SK-N-SH treated with all-trans-retinoic acid at 6 μM for 48 hours (cell line): ENCODE measurements at regions not wholly inside any gene's neighbourhood (a gene's known extent, or its start where the extent isn't known, plus 50 kb on each side); places are given as distances from the start of the nearest gene placed in this dataset.

Experiments used
- GLIS3 ChIP-seq: fragments of 250-450 bp; sonication (Bioruptor Pico); IDR thresholded peaks from 2 replicates; pipeline ENCODE4 v1.5.0; 2020; ENCODE audit warnings: mild to moderate bottlenecking, moderate library complexity
- RARB ChIP-seq: fragments of 250-450 bp; sonication (Bioruptor Pico); IDR thresholded peaks from 2 replicates; pipeline ENCODE4 v1.8.0; 2021; ENCODE audit warnings: mild to moderate bottlenecking, moderate library complexity
- ZFP30 ChIP-seq: fragments of 450-650 bp; formaldehyde crosslinking; IDR thresholded peaks from 2 replicates; pipeline ENCODE4 v1.5.0; 2022; ENCODE audit warnings: mild to moderate bottlenecking, moderate library complexity
- ZNF70 ChIP-seq: fragments of 450-650 bp; formaldehyde crosslinking; IDR thresholded peaks from 2 replicates; pipeline ENCODE4 v1.5.0; 2020; ENCODE audit warnings: mild to moderate bottlenecking, moderate library complexity
- TF ChIP-seq, protein P1 (sequence below): fragments of 250-450 bp; sonication (Bioruptor Pico); IDR thresholded peaks from 2 replicates; pipeline ENCODE4 v1.8.0; 2020; ENCODE audit warnings: mild to moderate bottlenecking, moderate library complexity, borderline replicate concordance

GRCh38 chr14:101111620-101112290 is 208.2 kb upstream of the RTL1 start:
- TF ChIP-seq RARB (CRISPR knock-in tag) = no peak
- no peak for TF ChIP-seq ZFP30 (CRISPR knock-in tag)
- TF ChIP-seq GLIS3 (CRISPR knock-in tag) = no peak
- TF ChIP-seq, protein P1, sequence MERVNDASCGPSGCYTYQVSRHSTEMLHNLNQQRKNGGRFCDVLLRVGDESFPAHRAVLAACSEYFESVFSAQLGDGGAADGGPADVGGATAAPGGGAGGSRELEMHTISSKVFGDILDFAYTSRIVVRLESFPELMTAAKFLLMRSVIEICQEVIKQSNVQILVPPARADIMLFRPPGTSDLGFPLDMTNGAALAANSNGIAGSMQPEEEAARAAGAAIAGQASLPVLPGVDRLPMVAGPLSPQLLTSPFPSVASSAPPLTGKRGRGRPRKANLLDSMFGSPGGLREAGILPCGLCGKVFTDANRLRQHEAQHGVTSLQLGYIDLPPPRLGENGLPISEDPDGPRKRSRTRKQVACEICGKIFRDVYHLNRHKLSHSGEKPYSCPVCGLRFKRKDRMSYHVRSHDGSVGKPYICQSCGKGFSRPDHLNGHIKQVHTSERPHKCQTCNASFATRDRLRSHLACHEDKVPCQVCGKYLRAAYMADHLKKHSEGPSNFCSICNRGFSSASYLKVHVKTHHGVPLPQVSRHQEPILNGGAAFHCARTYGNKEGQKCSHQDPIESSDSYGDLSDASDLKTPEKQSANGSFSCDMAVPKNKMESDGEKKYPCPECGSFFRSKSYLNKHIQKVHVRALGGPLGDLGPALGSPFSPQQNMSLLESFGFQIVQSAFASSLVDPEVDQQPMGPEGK (CRISPR knock-in tag) = no peak
- no peak for TF ChIP-seq ZNF70 (CRISPR knock-in tag)
